Right ventricle myocardium superior (tissue), 1 donor: ENCODE measurements at regions not wholly inside any gene's neighbourhood (a gene's known extent, or its start where the extent isn't known, plus 50 kb on each side); places are given as distances from the start of the nearest gene placed in this dataset.
A peak's percentile ranks its signal among the peaks of the same experiment; 100 is the strongest.

Source experiments
- ATAC-seq: fragments of 200-7000 bp; cut with Tn5 transposase; one replicate; pipeline ENCODE4 v1.9.1; 2020; ENCODE audit warnings: mild to moderate bottlenecking; ENCODE audit not compliant: poor library complexity
- DNase-seq: peaks from one replicate; pipeline ENCODE4 v3.0.0-alpha.2; 2020
- intact Hi-C: fragments of 100-400 bp; cut with DNase I; formaldehyde crosslinking; loops from one replicate; pipeline ENCODE4 v1.11.2; 2022
- donor health status: DM: no; HTN: yes; CAD: no; lungs with severe emphysema.

DNA sequence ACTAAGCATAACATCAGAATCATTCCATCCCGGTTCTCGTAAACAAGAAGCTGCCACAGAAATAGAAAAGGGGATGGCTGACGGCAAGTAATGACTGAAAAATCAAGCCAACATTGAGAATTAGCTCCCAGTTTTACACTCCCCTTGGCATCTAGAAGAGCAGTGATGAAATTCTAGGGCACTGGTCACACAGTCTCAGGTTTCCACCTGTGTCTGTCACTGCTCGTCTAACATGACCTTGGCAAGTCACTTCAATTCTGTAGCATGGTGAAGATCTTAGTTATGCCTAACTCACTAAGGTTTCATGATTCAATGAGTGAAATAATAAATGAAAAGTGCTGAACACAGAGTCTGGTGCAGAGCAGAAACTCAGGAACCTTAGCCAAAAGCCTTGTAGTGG lies 272.3 kb upstream of the ARRDC4 start:
- intact Hi-C loops, result no loop called here
- DNase-seq (no peak), ATAC-seq (no peak)

DNA sequence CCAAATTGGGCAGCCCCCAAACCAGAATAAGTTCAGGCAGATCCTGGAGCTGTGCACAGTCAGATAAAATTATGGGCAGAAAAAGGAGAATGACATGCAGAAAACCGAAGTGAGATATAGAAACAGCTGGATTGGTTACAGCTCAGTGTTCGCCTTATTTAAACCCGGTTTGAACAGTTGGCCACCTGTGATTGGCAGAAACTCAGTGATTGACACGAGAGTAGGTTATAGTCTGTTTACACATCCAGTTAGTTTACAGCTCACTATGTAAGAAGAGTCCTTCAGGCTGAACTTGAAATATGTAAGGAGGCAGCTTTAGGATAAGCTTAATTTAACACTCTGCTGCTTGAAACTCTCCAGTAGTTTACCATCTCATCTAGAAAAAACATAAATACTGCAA lies 271.6 kb upstream of the ARRDC4 start:
- intact Hi-C loops, result no loop called here
- DNase-seq, result no peak
- no peak for ATAC-seq

DNA sequence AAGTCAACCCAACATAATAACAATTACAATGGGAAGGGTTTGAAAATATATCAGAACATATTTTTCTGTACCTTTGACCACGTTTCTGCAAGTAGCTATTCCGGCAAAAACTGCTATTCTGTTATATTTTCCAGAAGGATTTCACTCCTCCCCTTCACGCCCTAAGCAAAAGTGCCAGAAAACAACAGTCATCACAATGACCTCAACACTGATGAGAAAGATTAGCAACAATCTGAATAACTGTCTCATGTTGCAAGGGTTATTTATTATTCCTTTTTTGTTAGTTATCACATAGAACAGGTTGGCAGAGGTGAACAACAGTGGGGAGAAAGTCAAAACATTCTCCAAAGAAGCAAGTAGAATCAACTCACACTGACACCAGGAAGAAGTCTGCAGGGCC lies 269.4 kb upstream of the ARRDC4 start:
- ATAC-seq (no peak), DNase-seq (no peak)
- intact Hi-C loops, result no loop called here

DNA sequence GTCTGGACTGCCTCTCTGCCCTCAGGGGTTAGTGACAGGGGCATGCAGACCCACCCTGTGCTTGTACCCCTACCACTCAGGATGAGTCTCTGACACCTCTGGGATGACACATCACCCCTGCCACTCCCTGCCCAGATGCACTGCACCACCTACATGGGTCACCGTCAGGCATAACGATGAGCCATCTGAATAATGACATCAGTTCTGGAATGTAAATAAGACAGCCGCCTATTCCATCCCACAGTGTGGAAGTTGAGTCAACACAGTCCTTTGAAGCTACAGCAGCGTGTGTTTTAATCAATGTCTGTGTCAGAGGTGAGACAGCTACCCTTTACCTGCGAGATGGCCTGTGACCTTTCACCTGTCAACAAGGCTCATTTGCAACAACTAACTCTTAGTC lies 268.7 kb upstream of the ARRDC4 start:
- peak; percentile 15 for ATAC-seq
- intact Hi-C loops, result no loop called here
- no peak for DNase-seq

DNA sequence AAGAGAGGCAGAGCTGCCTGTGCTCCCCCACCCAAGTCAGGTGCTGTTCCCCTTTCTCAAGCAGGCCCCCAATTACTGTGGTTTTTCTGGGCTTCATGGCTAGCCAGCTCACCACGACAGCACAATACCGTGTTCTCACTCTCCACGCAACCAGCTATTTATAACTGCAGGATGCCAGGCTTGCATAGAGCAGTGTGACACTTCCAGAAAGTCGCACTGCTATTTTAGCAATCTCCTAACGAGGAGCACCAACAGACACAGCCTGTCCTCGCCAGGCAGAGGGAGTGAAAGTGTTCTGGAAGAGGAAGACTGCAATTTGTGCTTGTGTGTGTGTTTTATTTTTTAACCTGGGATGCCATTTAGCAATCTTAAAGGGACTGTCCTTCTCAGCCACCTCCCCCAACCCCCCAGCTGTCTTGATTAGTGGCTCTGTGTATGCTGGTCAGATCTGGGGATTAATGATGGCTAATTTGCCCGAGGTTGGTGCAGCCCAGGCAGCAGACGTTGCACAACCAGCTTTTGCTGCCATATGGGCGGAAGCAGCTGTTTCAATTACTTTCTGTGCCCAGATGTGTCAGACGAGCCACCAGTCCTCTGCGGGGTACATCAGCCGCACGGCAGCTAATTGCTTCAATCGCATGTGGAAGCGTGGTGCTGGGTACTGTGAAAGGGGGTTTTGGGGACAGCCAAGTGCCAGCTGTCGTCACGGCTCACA lies 268.0 kb upstream of the ARRDC4 start:
- DNase-seq (no peak), ATAC-seq (peak; percentile 99)
- intact Hi-C loops, result no loop called here

DNA sequence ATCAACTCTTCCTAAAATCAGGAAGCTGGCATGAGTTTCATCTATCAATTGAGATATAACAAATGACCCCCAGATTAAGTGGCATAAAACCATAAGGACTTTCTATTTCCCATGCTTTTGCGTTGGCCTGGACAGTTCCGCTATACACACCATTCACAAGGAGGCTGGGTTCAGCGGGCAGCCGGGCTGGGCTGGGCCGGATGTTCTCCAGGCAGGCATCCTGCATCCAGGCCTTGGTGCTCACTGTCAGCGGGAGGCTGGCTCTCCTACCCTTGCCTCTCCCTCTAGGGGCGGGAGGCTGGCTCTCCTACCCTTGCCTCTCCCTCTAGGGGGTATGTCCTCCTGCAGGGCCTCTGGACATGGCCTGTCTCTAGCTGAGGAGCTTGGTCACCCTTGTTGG lies 266.0 kb upstream of the ARRDC4 start:
- DNase-seq (no peak), ATAC-seq (no peak)
- intact Hi-C loops, result no loop called here

DNA sequence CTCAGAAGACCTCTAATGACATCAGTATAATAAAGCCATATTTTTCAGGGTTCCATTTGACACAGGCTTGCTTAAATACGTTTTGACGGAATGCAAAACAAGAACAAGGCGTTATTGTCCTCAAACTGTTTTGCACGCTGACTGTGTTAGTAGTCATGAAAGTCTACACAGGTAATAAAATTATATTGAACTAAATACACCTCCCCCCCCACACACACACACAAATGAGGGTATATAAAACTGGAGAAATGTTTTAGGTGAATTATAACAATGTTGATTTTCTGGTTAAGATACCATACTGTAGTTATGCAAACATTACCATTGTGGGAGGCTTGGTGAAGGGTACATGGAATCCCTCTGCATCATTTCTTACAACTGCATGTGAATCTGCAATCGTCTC lies 257.1 kb upstream of the ARRDC4 start:
- no peak for ATAC-seq
- intact Hi-C loops, result no loop called here

DNA sequence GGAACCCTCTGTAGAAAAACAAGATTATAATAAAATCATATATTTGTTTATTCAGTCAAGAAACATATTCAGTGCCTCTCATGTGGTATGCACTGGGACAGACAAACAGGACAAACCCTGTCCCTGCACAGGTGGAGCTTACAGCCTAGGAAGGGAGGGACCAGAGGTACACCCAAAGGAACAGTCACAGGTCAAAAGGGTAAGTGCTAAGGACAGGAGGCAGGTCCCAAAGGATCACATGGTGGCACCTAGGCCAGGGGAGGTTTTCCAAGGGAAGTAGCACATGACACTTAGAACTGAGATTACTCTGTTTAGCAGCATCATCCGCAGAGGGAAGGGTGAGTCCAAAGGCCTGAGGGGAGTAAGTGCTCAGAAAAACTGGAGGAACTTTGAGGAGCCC lies 254.4 kb upstream of the ARRDC4 start:
- DNase-seq (no peak), ATAC-seq (no peak)
- intact Hi-C loops, result no loop called here

More for the DNA sequence above, 257.1 kb upstream of the ARRDC4 start:
- no peak for DNase-seq

DNA sequence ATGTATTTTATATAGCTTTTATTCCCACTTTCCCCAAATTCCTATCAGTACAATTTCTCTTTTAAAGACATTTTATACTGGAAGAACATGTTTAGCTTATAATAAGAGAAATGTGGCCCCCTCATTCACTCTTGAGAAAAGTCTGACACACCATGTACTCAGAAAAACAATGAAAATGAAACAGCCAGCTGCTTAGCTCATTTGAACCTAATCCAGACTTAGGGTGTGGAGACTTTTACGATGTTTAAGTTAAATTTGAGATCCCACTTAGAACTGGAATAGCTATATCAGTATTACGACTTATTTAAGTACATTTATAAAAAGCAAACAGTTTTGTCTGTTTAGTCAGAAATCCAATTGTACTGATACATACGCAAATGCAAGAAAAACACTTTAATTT lies 252.3 kb upstream of the ARRDC4 start:
- DNase-seq, result no peak
- ATAC-seq, result no peak
- intact Hi-C loops, result no loop called here

DNA sequence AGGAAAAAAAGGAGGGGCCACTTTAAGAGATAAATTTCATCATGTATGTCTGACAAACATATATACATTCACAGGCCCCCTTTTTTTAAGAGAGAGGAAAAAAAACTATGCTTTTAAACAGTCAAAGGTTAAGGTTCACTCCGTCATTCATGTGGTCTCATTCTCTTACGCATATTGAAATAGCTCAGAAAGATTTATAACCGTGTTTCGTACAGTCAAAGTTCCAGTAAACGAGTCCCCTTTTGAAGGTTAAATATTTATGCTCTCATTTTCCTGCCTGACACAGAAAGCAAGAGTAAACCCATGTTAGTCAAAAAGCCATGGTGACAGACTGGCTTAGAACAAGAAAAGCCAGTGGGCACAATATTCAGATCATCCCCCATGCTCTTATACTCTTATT lies 248.0 kb upstream of the ARRDC4 start:
- DNase-seq (no peak), ATAC-seq (no peak)
- intact Hi-C loops, result no loop called here

DNA sequence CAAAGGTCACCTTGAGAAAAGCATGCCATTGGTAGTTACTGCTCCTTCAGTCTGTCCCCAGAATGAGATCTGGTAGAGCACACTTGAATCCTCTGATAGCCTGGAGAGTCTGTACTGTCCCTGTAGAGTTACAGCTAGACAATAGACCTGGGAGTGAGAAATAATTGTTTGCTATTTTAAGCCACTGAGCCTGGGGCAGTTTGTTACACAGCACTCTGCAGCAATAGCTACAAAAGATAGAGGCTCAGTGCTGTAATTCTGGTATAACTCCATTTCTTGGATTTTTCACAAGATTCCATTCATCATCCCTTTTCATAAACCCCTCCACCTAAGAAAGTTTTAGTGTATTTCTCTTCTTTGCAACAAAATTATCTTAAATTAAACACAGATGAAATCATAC lies 242.7 kb upstream of the ARRDC4 start:
- intact Hi-C loops, result no loop called here
- ATAC-seq, result no peak
- no peak for DNase-seq

DNA sequence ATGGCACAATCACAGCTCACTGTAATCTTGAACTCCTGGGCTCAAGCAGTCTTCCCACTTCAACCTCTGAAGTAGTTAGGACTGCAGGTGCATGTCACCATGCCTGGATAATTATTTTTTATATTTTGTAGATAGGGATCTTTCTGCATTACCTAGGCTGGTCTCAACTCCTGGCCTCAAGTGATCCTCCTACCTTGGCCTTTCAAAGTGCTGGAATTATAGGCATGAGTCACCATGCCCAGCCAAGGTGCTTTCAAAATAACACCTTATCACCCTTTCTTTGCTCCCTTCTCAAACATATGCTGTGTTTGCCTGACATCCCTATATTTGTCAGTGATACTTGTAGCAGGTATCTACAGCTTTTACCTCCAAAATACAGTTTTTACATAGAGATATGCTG lies 242.0 kb upstream of the ARRDC4 start:
- intact Hi-C loops, result no loop called here
- no peak for DNase-seq
- ATAC-seq, result no peak

DNA sequence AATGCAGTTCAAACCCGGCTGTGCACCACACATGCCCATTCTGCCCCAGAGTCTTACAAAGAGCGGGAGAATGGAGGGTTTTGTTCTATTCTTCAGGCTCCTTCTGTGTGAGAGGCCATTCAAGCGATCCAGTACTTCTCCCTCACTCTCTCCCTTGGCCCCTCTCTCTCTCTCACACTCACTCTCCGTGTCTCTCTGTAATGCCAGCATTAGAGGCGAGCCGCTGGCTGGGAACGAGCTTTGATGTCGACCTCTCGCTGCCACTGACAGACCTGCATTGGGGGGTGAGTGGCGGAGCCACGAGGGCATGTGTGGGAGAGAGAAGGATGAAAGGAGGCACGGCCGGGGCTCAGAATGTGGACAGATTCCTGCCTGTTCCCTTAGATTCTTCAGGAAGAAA lies 231.7 kb upstream of the ARRDC4 start:
- intact Hi-C loops, result no loop called here
- DNase-seq, result peak; percentile 41
- peak; percentile 89 for ATAC-seq

DNA sequence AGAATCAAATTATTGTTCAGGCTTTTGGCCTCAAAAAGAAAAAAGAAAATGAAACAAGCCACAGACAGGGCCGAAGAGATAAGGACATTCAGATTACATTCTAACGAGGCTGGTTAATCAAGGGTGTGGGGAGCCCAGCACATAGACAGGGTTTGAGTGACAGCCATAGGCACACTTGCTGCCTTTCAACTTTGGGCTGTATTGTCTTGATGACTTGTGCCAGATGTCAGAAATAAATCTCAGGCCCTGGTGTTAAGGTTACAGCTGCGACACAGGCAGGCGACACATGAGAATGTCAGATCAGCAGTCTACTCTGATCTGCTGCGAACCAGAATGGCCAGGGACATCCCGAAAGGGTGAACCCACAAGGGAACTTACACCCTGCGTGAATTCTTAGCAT lies 231.2 kb upstream of the ARRDC4 start:
- intact Hi-C loops, result no loop called here
- peak; percentile 75 for ATAC-seq
- no peak for DNase-seq

DNA sequence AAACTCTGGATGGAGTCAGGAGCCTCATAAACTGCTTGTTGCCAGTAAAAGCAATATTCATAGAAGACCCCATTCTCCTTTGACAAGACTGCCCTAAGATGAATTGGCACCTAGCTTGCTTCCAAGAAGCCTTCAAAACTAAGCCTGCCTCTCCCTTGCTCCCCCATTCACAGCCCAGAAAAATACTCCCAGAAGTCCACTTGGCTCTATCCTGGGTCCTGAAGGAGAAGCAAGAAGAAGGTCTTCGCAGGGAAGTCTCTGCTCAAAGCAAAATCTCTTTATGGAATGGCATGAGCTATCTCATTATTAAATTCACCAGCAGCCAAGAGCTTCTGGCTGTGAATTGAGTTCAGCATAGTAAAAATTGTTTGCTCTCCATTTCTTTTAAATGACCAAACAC lies 230.2 kb upstream of the ARRDC4 start:
- intact Hi-C loops, result no loop called here
- ATAC-seq (no peak), DNase-seq (no peak)

DNA sequence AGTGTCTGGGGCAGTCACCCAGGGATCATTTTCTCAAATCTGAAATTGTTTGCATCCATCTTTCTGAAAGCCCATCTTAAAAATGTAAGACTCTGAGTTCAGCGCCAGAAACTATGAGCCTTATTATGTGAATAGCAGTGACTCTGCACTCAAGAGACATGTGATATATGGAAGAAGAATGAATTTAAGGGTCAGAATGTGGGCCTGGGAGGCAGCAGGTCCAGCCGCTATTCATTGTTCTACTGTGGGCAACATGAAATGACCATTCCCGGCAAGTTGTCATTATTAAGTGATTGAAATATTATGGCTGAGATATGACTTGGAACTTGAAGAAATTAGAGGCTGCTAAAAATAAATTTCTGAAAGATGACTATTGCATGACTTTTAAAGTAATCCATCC lies 228.6 kb upstream of the ARRDC4 start:
- no peak for ATAC-seq
- no peak for DNase-seq
- intact Hi-C loops, result no loop called here

DNA sequence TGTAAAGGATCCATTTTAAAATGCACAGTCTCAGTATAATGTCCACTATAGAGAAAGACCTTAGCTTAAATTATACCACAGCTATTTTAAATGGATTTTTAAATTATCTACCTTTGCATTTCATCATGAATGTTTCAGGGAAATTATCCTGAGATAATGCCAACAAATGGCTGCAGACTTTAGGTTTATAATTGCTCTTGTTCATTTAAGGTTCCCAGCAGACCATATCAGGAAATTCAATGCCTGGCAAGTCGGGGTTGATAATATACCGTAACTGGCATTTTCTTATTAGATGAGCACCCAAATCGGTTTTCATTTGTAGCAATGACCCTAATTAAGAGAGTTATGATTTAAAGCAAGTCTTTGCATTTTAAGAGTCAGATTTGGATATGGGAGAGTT lies 227.1 kb upstream of the ARRDC4 start:
- DNase-seq, result no peak
- ATAC-seq, result no peak
- intact Hi-C loops, result no loop called here

DNA sequence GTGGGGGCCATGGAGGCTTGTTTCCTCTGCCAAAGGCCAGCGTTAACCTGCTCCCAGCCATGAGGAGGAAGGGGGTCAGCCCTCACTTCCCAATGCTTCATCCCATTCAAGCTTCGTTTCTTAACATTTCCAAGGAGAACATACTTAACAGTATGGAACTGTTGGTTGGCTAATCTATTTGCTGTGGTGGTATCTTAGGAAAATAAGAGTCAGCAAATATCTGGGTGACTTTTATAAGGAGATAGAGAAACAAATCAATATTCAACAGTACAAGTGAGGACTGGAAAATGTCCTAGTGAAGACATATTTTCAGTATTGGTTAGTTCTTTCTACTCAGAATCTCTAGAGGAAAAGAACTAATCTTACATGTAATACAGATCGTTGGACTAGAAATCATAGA lies 223.8 kb upstream of the ARRDC4 start:
- intact Hi-C loops, result no loop called here
- DNase-seq (no peak), ATAC-seq (no peak)

DNA sequence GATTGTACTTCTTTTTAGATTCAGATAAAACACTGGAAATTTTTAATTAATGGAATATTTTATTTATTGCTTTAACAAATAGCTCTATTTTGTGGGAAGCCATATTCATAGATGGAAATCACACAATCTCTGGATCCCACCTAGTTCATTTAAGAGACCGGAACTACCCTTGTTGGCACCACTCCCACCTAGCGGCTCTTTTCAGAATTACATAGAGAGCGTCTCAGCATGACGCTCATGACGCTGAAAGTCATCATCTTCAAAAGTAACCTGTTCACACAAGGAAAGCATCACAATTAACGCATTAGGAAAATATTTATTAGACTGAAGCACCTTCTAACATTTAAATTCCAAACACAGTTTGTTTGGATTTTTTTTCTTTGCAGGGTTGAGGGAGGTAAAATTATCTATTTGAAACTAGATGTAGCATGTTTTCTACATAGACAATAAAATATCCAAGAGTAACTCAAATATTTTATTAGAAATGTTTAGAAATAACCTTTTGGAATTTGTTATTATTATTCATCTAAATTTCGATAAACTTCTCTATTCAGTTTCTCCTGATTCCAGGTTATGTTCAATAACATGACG lies 214.9 kb upstream of the ARRDC4 start:
- DNase-seq, result no peak
- intact Hi-C loops, result no loop called here
- no peak for ATAC-seq

DNA sequence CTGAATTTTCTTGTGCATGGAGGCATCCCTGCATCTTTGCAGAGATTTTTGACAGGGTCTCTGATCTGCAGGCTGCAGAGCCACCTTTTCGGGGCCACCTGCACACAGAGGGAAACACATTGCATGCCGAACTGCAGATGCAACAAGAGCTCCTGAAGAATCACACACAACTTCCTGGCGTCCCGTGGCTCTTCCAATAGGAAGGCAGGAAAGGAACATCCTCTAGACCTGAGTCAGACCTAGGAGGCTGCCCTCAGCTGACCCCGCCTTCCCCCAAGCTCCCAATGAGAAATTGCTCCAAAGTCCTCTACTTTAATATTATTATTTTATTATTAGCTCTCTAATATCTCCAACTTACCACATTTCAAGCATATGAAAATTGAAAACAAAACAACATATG lies 213.2 kb upstream of the ARRDC4 start:
- DNase-seq (no peak), ATAC-seq (no peak)
- intact Hi-C loops, result no loop called here

DNA sequence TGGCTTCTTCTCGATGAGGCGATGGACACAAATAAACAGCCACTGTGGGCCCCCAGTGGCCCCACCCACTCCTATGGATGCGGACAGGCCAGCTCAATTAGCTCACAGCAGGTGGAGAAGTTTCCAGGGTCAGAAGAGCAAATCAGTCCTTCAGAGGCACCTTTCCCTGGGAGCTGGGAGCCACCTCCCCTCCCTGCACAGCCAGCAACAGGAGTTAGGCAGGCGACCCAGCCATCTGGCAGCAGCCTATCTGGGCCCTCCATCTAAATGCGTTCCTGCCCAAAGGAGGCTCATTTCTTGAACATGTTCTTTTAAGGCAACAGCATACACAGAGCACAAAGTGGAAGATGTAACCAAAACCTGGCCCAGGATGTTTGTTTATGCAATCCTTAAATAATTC lies 211.9 kb upstream of the ARRDC4 start:
- intact Hi-C loops, result no loop called here
- DNase-seq, result no peak
- ATAC-seq, result no peak
